ENCODE measurements at regions not wholly inside any gene's neighbourhood (a gene's known extent, or its start where the extent isn't known, plus 50 kb on each side); places are given as distances from the start of the nearest gene placed in this dataset.

GRCh38 chr5:30846171-30846570, 347.3 kb upstream of the CDH6 start:
- TF ChIP-seq CTCF (IDR thresholded peaks at IDR 0.05; ENCODE audit: control extremely low read depth in 1 of 3, insufficient read depth in 1 of 3, low read depth in 1 of 3, low read length in 3 of 3) (no peak), SP1 (IDR thresholded peaks at IDR 0.05; ENCODE audit: low read depth, low read length) (no peak), ZNF274 (IDR thresholded peaks at IDR 0.05; ENCODE audit: borderline replicate concordance, extremely low read depth, low read length) (no peak), TEAD4 (IDR thresholded peaks at IDR 0.05; ENCODE audit: low read depth, low read length) (no peak), YY1 (IDR thresholded peaks at IDR 0.05; ENCODE audit: low read depth, low read length) (no peak), NRF1 (IDR thresholded peaks at IDR 0.05; ENCODE audit: low read depth, low read length) (no peak), ATF2 (IDR thresholded peaks at IDR 0.05; ENCODE audit: low read length) (no peak), POU5F1 (IDR thresholded peaks at IDR 0.05; ENCODE audit: low read depth, low read length) (no peak), POLR2A (IDR thresholded peaks at IDR 0.05; ENCODE audit: control extremely low read depth in 1 of 2, low read depth in 2 of 2, low read length in 2 of 2) (no peak), RAD21 (IDR thresholded peaks at IDR 0.05 in 1 of 2, conservative IDR thresholded peaks at IDR 0.05 in 1 of 2; ENCODE audit: low read depth in 2 of 2, low read length in 2 of 2) (no peak), TAF7 (optimal IDR thresholded peaks at IDR 0.05; ENCODE audit: borderline replicate concordance, low read depth, low read length) (no peak), JUND (IDR thresholded peaks at IDR 0.05; ENCODE audit: low read length) (no peak), JUN (IDR thresholded peaks at IDR 0.05; ENCODE audit: low read depth, low read length) (no peak)

All from H1 (cell line).